OCI-LY3 (cell line): ENCODE measurements at regions not wholly inside any gene's neighbourhood (a gene's known extent, or its start where the extent isn't known, plus 50 kb on each side); places are given as distances from the start of the nearest gene placed in this dataset.
A peak's percentile ranks its signal among the peaks of the same experiment; 100 is the strongest.

Experiments
- H2AFZ ChIP-seq: fragments of 200-600, 300-600 bp; shearing (Covaris generic); 2 replicates; pipeline ENCODE4 v1.6.0; 2014; ENCODE audit warnings: antibody characterized with exemption, low read depth, low read length
- H3K27ac ChIP-seq: fragments of 200-600, 300-600 bp; sonication (generic); 2 replicates; pipeline ENCODE4 v1.5.1; 2014; ENCODE audit warnings: mild to moderate bottlenecking, low read length, moderate library complexity, mixed read lengths
- H3K27me3 ChIP-seq: fragments of 200-600, 300-600 bp; sonication (generic); 2 replicates; pipeline ENCODE4 v1.6.1; 2014; ENCODE audit warnings: low read depth, low read length, mixed read lengths
- H3K36me3 ChIP-seq: fragments of 200-600, 300-600 bp; sonication (generic); replicated peaks from 2 replicates; pipeline ENCODE3; 2014; ENCODE audit warnings: low read depth, low read length, mixed read lengths
- H3K4me1 ChIP-seq: fragments of 300-600, 200-600 bp; sonication (generic); 2 replicates; pipeline ENCODE4 v1.6.1; 2014; ENCODE audit warnings: low read length, mixed read lengths
- H3K4me2 ChIP-seq: fragments of 200-600, 300-600 bp; sonication (generic); 2 replicates; pipeline ENCODE4 v1.6.1; 2014; ENCODE audit warnings: low read length, mixed read lengths
- H3K4me3 ChIP-seq: fragments of 300-600, 200-600 bp; sonication (generic); 2 replicates; pipeline ENCODE4 v1.5.1; 2014; ENCODE audit warnings: antibody characterized with exemption, mild to moderate bottlenecking, low read length, moderate library complexity
- H3K79me2 ChIP-seq: fragments of 300-600, 200-600 bp; shearing (Covaris generic); 2 replicates; pipeline ENCODE4 v1.6.1; 2014; ENCODE audit warnings: mild to moderate bottlenecking, low read length, mixed read lengths
- H3K9ac ChIP-seq: fragments of 300-600, 200-600 bp; shearing (Covaris generic); 2 replicates; pipeline ENCODE4 v1.6.0; 2014; ENCODE audit warnings: mild to moderate bottlenecking, low read length, moderate library complexity
- H3K9me3 ChIP-seq: fragments of 200-600, 300-600 bp; shearing (Covaris generic); 2 replicates; pipeline ENCODE4 v1.6.1; 2014; ENCODE audit warnings: low read length, mixed read lengths; ENCODE audit not compliant: insufficient read depth
- H4K20me1 ChIP-seq: fragments of 200-600, 300-600 bp; sonication (generic); 2 replicates; pipeline ENCODE4 v1.6.1; 2016; ENCODE audit warnings: low read length, mixed read lengths; ENCODE audit not compliant: insufficient read depth
- EZH2phosphoT487 ChIP-seq: fragments of 200-600 bp; shearing (Covaris generic); IDR thresholded peaks from 2 replicates; pipeline ENCODE4 v1.6.1; 2018; ENCODE audit warnings: antibody characterized with exemption, mixed run types, low read depth
- TF ChIP-seq, protein P1 (sequence below): fragments of 200-600, 300-600 bp; sonication (generic); IDR thresholded peaks from 2 replicates; pipeline ENCODE4 v1.5.1; 2014; ENCODE audit warnings: antibody characterized with exemption, low read length, low read depth

DNA sequence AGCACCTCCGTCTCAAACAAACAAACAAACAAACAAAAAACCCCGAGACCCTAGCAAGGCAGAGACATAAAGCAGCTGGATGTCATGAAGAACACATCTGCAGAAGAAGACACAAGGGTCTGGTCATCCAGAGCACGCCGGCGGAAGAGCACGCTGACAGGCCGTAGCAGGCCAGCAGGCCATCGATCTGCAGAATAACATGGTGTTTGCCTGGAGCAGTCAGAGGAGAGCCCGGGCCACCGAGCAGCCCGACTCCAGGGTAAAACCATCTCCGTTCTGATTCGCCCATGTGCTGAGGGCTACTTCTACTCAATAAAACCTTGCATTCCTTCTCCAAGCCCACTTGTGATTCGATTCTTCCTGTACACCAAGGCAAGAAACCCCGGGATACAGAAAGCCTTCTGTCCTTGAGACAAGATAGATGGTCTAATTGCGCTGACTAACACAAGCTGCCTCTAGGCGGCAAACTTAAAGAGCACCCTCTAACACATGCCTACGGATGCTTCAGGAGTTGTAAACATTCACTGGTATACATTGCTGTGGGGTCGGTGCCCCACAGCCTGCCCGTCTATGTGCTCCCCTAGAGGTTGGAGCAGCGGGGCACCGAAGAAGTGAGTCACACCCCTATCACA, 549.8 kb upstream of the NRXN1 start:
- Histone ChIP-seq H3K9ac (no peak overlapping the region), H4K20me1 (no peaks in the 10 kb centered on the region), H3K4me1 (peaks cover 6% of the 10 kb centered on the region), H3K27me3 (no peaks in the 10 kb centered on the region), H3K4me2 (no peak overlapping the region), H3K36me3 (no peaks in the 10 kb centered on the region), H3K9me3 (no peaks in the 10 kb centered on the region), H3K79me2 (no peaks in the 10 kb centered on the region), H3K4me3 (no peak overlapping the region), H3K27ac (no peak overlapping the region), H2AFZ (no peak overlapping the region)
- no peak for TF ChIP-seq EZH2phosphoT487
- TF ChIP-seq, protein P1, sequence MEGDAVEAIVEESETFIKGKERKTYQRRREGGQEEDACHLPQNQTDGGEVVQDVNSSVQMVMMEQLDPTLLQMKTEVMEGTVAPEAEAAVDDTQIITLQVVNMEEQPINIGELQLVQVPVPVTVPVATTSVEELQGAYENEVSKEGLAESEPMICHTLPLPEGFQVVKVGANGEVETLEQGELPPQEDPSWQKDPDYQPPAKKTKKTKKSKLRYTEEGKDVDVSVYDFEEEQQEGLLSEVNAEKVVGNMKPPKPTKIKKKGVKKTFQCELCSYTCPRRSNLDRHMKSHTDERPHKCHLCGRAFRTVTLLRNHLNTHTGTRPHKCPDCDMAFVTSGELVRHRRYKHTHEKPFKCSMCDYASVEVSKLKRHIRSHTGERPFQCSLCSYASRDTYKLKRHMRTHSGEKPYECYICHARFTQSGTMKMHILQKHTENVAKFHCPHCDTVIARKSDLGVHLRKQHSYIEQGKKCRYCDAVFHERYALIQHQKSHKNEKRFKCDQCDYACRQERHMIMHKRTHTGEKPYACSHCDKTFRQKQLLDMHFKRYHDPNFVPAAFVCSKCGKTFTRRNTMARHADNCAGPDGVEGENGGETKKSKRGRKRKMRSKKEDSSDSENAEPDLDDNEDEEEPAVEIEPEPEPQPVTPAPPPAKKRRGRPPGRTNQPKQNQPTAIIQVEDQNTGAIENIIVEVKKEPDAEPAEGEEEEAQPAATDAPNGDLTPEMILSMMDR, result no peak

DNA sequence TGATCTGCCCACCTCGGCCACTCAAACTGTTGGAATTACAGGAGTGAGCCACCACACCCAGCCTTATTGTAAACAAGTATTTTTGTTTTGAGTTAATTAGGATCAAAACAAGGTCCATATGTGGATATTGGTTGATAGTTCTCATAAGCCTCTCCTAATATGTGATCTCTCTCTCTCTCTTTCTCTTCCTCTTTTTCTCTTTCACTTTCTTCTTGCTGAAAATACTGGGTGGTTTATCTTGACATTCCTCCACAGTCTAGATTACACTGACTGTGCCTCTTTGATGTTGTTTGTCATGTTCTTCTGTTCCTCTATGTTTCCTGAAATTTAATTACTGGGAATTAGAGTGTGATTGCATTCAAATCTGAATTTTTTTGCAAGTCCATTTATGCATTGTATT, 547.5 kb upstream of the NRXN1 start:
- H4K20me1 ChIP-seq, result no peaks in the 10 kb centered on the region
- no peak overlapping the region for H2AFZ ChIP-seq
- no peak overlapping the region for H3K27ac ChIP-seq
- H3K79me2 ChIP-seq, result no peaks in the 10 kb centered on the region
- no peaks in the 10 kb centered on the region for H3K36me3 ChIP-seq
- H3K27me3 ChIP-seq, result no peaks in the 10 kb centered on the region
- H3K9me3 ChIP-seq, result no peaks in the 10 kb centered on the region
- no peak overlapping the region for H3K9ac ChIP-seq
- H3K4me3 ChIP-seq, result no peak overlapping the region
- H3K4me1 ChIP-seq, result peaks cover 6% of the 10 kb centered on the region
- H3K4me2 ChIP-seq, result peak overlapping the region; percentile 8; the same call in 1 of the 2 replicates
- TF ChIP-seq, protein P1, result no peak
- TF ChIP-seq EZH2phosphoT487, result no peak

DNA sequence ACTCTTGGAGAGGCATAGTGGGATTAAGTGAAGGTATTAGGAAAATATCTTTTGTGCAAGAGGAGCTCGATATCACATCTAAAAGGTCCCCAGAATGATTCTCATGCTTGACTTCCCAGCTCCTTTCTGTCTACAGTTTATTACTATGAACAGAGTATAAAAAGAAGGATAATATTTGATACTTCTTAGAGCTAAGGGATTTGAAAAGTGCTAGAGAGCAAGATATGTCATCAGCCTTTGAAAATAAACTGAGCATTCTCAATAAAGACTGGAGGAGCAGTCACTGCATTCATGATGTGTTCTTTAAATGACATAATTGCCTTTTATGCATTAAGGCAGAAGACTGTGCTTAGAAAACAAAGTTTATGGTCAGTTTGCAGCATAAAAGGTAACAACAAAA, 543.2 kb upstream of the NRXN1 start:
- Histone ChIP-seq H3K9me3 (no peaks in the 10 kb centered on the region), H3K79me2 (no peaks in the 10 kb centered on the region), H4K20me1 (no peaks in the 10 kb centered on the region), H3K9ac (no peak overlapping the region), H3K4me1 (peaks cover 7% of the 10 kb centered on the region), H2AFZ (no peak overlapping the region), H3K27ac (no peak overlapping the region), H3K4me3 (no peak overlapping the region), H3K4me2 (no peak overlapping the region), H3K27me3 (no peaks in the 10 kb centered on the region), H3K36me3 (no peaks in the 10 kb centered on the region)
- TF ChIP-seq, protein P1, result no peak
- no peak for TF ChIP-seq EZH2phosphoT487

DNA sequence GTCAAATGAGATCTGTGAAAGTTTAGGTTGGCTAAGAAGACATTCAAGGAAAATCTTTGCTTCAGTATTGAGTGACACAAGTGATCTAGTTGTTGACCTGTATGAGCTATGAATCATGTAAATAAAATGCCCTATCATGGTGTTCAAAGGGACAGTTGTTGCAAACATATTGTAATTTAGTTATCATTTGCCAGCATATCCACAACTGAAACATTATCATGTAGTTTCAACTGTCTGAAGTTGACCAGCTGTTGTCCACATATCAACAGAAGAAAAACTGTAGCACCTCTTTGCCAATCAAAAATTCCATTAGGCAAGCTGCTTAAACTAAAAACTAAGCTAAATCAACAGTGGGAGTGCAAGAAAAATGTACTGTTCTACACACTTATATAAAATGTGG, 527.1 kb upstream of the NRXN1 start:
- Histone ChIP-seq H3K9ac (no peak overlapping the region), H3K36me3 (no peaks in the 10 kb centered on the region), H2AFZ (no peak overlapping the region), H3K27me3 (no peaks in the 10 kb centered on the region), H3K4me3 (no peak overlapping the region), H3K27ac (no peak overlapping the region), H3K79me2 (no peaks in the 10 kb centered on the region), H3K4me2 (no peak overlapping the region), H3K4me1 (no peaks in the 10 kb centered on the region), H4K20me1 (no peaks in the 10 kb centered on the region), H3K9me3 (no peaks in the 10 kb centered on the region)
- TF ChIP-seq EZH2phosphoT487, result no peak
- TF ChIP-seq, protein P1, result no peak
